ENCODE measurements at regions not wholly inside any gene's neighbourhood (a gene's known extent, or its start where the extent isn't known, plus 50 kb on each side); places are given as distances from the start of the nearest gene placed in this dataset.

DNA sequence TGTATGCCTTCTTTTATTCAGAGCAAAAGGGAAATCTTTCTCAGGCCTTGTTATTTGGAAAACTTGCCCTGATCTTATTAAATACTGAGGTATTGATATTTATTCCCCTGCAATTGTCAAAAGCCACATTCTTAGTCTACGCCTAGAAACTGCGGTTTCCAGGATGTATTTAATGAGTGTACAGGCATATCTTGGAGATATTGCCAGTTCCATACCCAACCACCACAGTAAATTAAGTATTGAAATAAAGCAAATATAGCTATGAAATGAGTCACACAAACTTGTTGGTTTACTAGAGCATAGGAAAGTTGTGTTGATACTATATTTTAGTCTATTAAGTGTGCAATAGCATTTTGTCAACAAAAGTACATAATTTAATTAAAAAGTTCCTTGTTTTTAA lies 152.7 kb upstream of the CCDC179 start:
- TF ChIP-seq, protein P1, sequence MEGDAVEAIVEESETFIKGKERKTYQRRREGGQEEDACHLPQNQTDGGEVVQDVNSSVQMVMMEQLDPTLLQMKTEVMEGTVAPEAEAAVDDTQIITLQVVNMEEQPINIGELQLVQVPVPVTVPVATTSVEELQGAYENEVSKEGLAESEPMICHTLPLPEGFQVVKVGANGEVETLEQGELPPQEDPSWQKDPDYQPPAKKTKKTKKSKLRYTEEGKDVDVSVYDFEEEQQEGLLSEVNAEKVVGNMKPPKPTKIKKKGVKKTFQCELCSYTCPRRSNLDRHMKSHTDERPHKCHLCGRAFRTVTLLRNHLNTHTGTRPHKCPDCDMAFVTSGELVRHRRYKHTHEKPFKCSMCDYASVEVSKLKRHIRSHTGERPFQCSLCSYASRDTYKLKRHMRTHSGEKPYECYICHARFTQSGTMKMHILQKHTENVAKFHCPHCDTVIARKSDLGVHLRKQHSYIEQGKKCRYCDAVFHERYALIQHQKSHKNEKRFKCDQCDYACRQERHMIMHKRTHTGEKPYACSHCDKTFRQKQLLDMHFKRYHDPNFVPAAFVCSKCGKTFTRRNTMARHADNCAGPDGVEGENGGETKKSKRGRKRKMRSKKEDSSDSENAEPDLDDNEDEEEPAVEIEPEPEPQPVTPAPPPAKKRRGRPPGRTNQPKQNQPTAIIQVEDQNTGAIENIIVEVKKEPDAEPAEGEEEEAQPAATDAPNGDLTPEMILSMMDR (IDR thresholded peaks at IDR 0.05): no peak
- no peak for TF ChIP-seq POLR2A (IDR thresholded peaks at IDR 0.05)

Measured in esophagus squamous epithelium (tissue), 4 donors.